ENCODE measurements at regions not wholly inside any gene's neighbourhood (a gene's known extent, or its start where the extent isn't known, plus 50 kb on each side); places are given as distances from the start of the nearest gene placed in this dataset.
A peak's percentile ranks its signal among the peaks of the same experiment; 100 is the strongest.
"Not testable (repeated sequence)": the region's sequence is repeated elsewhere in the genome, so short reads cannot be mapped to it uniquely, and the experiment has no call there.

DNA sequence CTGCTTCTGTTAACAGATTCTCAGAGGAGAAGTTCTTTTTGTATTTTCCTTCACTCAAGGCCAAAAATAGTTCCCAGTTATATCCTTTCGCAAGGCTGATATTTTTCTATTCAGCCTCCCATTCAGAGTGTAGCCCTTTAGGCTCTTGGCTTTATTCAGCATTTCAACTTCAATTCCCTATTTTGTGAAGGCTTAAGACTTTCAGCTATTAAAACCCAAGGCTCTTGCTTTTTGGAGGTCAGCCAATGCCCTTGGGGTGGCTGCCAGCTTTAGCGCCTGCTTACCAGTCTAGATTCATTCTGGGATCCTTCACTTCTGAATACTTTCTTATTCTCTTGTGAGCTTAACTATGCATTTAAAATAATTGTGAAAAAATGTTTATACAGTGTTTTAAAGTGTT, 57.3 kb upstream of the ADGRA3 start:
- DNase-seq (ENCODE audit: low read depth): no peak

DNA sequence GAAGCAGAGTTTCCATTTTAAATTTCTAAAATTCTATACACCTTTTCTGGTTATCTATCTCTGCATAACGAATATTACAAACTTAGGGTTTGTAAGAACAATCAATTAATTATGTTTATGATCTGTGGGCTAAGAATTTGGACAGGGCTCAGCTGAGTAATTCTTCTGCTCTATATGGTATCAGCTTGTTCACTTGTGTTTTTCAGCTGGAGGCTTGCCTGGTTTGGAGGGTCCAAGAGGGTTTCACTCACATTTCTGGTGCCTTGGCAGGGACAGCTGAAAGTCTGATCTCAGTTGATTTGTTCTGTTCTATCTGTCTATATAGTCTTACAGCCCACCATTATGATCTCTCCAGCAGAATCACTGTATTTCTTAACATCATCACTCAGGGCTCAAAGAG, 57.8 kb upstream of the ADGRA3 start:
- DNase-seq (ENCODE audit: low read depth): no peak

GRCh38 chr4:22574424-22574823, 58.6 kb upstream of the ADGRA3 start:
- no peak for DNase-seq (ENCODE audit: low read depth)

- DNase-seq (ENCODE audit: low read depth): no peak
Observed at GRCh38 chr4:22574880-22575279, 59.0 kb upstream of the ADGRA3 start.

- no peak for DNase-seq (ENCODE audit: low read depth)
Observed at GRCh38 chr4:22587253-22587652, 71.4 kb upstream of the ADGRA3 start.

DNA sequence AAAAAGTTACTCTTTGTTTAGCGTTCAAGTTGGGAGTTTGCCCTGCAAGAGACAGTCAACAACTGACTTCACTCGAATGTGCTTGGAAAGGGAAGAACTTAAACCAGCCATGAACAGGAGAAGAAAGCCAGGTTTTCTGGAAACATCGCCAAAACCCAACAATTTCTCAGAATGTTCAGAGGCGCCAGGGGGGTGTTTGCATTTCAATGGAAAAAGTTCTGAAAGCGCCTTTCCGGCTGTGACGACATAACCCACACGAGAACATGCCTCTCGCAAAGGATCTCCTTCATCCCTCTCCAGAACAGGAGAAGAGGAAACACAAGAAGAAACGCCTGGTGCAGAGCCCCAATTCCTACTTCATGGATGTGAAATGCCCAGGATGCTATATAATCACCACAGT, 78.1 kb upstream of the ADGRA3 start:
- DNase-seq (ENCODE audit: low read depth): no peak

DNA sequence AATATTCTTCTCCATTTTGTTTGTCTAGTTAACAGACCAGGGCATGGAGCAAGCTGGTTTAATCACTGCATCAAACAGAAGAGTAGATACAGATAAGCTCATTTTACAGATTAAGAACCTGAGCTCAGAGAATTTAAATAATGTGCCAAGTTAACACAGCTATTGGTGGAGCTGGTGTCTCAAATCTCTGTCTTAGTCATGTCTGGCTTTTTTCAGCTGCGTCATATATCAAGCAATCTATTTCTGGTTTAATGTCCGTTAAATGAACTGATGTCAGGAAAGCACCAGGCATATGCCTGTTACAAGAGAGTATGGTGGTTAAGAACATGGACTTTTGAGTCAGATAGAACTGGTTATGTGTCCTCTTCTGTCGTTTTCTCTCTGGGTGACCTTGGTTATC, 79.8 kb upstream of the ADGRA3 start:
- DNase-seq (ENCODE audit: low read depth): no peak

GRCh38 chr4:22596409-22596808, 80.5 kb upstream of the ADGRA3 start:
- no peak for DNase-seq (ENCODE audit: low read depth)

DNA sequence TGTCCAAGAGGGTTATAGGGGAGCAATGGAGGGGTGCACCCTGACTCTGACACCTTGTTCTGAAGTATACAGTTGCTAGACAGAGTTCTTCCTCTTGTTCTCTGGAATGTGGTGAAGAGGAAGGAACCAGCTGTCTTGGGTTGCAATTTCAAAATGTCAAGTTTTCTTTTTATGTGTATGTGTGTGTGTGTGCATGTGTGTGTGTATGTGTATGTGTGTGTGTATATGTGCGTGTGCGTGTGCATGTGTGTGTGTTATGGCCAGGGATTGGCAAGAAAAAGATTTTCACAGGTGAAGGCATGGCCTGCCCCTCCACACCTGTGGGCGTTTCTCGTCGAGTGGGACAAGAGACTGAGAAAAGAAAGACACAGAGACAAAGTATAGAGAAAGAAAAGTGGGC, 81.6 kb upstream of the ADGRA3 start:
- DNase-seq (ENCODE audit: low read depth): no peak

- not testable (repeated sequence) for DNase-seq (ENCODE audit: low read depth)
Observed at GRCh38 chr4:22598113-22599047, 82.5 kb upstream of the ADGRA3 start.

DNA sequence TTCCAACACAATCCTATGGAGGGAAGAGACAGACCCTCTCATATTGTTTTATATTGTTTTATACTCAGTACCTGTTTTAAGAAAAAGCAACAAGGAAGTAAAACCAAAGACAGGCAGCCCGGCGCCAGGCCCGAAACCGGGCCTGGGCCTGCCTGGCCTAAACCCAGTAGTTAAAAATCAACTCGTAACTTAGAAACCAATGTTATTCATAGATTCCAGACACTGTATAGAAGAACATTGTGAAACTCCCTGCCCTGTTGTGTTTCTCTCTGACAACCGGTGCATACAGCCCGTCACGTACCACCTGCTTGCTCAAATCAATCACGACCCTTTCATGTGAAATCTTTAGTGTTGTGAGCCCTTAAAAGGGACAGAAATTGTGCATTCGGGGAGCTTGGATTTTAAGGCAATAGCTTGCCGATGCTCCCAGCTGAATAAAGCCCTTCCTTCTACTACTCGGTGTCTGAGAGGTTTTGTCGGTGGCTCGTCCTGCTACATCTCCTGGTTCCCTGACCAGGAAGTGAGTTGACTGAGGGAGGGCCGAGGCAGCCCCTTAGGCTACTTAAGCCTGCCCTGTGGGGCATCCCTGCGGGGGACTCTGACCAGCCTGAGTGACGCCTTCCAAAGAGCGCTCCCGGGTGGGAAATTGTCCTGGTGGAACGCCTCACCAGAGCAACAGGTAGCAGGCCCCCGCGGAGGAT, 83.5 kb upstream of the ADGRA3 start:
- DNase-seq (ENCODE audit: low read depth): not testable (repeated sequence)

GRCh38 chr4:22599929-22600432, 84.1 kb upstream of the ADGRA3 start:
- DNase-seq (ENCODE audit: low read depth): not testable (repeated sequence)

DNA sequence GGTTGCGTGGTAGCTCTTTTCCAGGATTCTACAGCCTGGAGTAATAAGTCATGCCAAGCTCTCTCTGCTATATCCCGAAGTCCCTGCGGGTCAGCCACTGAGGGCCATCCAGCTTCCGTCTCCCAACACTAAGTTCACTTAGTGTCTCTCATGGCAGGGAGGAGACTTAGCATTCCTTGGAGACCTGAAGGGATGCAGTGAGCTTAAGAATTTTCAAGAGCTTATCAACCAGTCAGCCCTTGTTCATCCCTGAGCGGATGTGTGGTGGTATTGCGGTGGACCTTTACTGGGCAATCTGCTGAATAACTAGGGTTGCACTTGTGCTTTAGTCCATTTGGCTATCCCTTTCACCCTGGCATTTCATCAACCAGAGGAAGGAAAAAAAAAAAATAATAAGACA, 85.8 kb upstream of the ADGRA3 start:
- not testable (repeated sequence) for DNase-seq (ENCODE audit: low read depth)

- peak; percentile 2 for DNase-seq (ENCODE audit: low read depth)
Observed at GRCh38 chr4:22607382-22607781, 85.4 kb upstream of the GBA3 start.

DNA sequence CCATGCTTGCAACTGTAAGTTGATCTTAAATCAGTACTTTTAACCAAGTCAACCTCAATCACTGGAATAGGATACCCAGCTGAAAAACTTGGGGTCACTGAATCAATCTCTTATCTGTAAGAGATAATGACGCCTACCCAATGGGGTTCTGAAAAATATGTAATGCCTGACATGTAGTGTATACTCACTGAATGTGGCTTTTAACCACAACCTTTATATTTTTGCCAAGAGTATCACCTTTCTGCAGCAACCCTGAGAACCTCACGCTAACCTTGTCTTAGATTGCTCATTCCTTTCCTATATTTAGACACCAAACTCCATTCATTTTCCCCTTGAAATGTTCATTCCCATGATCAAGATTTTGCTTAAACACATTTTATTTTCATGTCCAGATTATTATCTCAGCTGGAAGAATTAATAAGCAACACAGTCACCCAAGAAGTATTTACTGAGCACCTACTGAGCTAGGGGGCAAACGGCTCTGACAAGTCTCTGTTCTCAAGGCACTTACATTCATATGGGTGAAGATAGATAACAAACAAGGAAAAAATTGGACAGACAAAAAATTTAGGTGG, 82.7 kb upstream of the GBA3 start:
- not testable (repeated sequence) for DNase-seq (ENCODE audit: low read depth)

DNA sequence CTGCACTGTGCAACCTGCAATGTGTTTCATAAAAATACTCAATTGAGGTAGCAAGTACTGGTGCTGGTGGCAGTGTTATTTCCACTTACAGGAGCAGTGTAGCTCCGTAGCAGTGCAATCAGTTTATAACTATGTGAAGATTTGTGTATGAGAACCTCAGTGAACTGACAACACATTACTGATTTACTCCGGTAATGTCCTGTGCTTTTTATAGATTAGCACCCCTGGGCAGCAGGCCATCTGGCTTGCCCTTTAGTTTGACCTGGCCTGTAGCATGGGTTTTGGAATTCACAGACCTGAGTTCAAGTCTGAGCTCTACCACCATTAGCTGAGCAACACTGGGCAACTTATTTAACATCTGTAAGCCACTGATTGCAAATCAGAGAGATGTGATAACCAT, 78.6 kb upstream of the GBA3 start:
- DNase-seq (ENCODE audit: low read depth): no peak

- no peak for DNase-seq (ENCODE audit: low read depth)
Observed at GRCh38 chr4:22616516-22616915, 76.2 kb upstream of the GBA3 start.

DNA sequence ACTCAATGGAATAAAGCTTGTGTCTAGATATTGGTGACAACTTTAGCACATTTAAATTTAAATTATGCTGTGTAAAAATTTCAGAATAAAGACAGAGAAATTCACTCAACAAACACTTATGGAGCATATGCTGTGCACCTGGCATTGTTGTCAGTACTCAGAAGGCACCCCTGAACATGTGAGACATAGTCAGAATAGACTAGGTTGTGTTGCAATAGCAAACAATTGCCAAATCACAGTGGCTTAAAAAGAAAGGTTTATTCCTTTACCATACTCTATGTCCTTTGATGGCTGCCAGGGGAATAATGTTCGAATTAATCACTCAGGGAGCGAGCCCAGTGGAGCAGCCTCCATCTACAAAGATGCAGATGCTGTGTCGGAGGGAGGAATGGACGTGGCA, 72.6 kb upstream of the GBA3 start:
- DNase-seq (ENCODE audit: low read depth): not testable (repeated sequence)

DNA sequence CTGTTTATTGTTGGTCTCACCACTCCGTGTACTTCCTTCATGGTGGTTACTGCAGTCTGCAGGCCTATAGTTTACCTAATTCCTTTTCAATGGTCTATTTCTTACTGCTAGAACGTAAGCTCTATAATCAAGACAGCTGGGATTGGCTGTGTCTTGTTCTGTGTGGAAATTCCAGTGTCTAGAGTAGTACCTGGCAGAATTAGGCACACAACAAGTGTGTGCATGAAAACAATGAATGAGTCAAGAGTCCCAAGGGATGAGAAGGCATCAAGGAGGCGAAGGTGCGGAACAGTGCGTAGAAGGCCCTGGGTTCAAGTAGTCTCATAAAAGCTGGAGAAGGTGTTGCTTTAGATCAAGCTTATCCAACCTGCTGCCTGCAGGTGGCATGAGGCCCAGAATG, 70.8 kb upstream of the GBA3 start:
- not testable (repeated sequence) for DNase-seq (ENCODE audit: low read depth)

DNA sequence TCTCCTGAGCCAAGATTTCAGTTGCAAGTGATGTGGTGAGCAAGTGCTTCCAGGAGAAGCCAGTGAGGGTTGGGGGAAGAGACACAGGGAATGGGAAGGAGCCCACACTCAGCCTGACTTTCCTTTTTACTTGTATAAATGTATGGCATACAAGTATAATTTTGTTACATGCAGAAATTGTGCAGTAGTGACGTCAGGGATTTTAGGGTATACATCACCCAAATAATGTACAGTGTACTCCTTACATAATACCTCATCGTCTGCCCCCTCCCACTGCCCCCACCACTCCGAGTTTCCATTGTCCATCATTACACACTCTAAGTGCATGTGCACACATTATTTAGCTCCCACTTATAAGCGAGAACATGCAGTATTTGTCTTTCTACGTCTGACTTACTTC, 68.7 kb upstream of the GBA3 start:
- DNase-seq (ENCODE audit: low read depth): not testable (repeated sequence)

DNA sequence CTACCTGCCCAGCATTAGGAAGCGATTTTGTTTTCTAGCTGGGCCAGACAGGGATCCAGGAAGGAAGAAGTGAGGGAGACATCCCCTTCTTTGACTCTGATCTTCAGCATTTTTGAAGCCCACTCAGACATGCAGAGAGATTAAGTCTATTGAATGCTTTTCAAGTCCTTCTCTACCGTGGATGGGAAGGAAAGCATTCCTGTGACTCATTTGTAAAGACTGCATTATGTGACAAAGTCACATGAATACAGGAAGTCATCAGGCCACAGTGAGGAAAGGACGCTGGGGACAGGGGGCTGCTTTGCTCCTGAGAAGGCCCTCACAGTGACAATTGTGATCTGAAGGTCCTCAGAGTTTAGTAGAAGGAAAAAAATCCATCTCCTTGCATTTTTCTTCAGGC, 67.4 kb upstream of the GBA3 start:
- no peak for DNase-seq (ENCODE audit: low read depth)

DNA sequence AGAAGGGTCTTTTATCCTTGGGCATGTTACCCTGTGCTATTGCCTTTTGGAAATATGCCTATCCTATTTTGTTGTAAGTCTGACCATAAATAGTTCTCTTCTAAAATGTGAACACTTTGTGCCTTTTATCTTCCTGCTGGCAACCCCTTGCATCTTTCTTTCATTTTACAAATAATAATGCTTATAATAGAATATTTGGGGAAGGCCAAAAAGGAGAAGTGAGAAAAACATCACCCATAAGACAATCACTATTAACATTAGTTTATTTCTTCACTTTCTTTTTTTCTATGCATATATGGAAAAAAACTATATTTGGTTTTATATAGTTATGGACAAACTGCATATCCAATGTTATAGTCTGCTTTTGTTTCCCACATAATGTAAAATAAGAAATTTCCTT, 64.9 kb upstream of the GBA3 start:
- DNase-seq (ENCODE audit: low read depth): not testable (repeated sequence)

All from fibroblast of the conjunctiva (primary cell).